ENCODE measurements at regions not wholly inside any gene's neighbourhood (a gene's known extent, or its start where the extent isn't known, plus 50 kb on each side); places are given as distances from the start of the nearest gene placed in this dataset.

GRCh38 chr10:78768876-78769275 lies 299.9 kb upstream of the ZMIZ1 start:
- DNase-seq: no peak

DNA sequence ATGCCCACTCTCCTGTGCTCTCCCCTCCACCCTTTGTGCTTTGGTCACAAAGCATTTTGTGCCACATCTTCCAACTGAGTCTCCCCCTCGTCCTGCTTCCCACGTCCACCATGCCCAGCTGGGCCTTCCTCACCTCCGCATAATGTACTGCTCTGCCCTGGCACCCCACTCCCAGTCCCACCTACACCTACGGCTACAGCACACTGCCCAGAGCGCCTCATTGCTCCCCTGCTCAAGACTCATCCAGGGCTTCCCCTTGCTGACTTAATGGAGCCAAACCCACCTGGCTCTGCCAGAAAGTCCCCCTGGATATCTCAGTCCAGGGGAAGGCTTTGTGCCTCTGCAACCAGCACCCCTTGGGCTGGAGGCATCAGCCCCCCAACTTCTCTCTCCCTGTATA lies 299.2 kb upstream of the ZMIZ1 start:
- no peak for DNase-seq

- no peak for DNase-seq
These were observed 298.3 kb upstream of the ZMIZ1 start for GRCh38 chr10:78770167-78771090.

DNA sequence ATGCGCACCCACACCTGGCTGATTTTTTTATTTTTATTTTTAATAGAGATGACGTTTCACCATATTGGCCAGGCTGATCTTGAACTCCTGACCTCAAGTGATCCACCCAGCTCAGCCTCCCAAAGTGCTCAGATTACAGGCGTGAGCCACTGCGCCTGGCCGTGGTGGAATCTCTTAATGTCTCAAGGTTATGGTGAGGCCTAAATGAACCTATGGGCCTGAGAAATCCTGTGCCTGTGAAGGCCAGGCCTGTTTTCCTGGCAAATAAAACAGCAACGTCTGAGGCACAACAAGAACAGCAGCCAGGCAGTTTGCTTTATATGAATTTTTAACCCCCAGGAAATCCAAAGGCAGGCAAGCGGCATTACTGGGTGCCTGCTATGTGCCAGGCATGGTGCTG lies 297.5 kb upstream of the ZMIZ1 start:
- no peak for DNase-seq

DNA sequence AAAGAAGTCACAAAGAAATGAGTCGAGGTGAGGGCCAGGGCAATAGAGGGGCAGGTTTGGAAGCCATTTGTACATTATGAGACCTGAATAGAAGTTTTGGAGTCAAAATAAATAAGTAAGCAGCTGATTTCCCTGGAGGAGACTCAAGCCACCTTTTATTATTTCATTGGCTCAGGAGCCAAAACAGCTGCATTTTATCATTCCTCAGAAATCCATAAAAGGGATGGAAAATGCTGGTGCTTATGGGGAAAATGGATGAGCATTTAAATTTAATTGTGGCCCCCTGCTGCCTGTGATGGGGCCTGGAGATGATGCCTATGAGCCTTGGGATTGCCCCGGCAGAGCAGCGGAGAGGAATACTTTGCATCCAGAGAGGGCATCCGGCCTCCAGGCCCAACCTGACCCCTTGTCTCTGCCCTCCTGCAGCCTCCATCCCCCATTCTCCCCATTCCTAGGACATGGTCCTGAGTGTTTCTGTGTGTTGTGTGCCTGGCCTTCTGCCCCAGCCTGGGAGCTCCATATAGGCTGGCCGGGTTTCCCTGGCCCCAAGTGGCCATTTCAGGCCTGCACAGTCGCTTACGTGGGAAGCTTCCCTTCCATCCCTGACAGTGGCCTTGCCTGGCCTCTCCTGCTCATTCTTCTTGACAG lies 296.8 kb upstream of the ZMIZ1 start:
- no peak for DNase-seq

- DNase-seq: no peak
These were observed 296.3 kb upstream of the ZMIZ1 start for GRCh38 chr10:78772486-78772885.

DNA sequence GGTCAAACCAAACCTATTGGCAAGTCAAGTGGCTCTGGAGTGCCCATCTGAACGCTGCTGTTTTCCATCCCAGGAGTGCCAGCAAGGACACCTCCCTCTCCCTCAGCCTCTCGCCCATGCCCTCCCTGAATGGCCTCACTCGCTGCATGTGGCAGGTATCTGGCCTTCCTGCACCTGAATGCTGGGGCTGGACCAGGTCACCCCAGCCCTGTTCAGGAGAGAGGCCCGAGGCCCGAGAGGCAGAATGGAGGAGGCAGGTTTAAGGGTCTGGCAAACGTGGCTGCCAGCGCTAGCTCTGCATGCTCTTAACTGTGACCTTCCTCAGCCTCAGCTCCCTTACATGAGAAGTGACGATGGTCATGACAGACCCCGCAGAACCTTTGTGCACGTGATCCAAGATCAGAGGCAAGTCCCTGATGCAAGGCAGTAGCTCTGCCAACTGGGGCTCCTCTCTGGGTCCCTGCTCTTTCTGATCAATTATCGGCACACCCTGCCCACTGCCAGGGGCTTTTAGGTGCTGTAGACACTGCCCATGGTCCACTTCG lies 295.7 kb upstream of the ZMIZ1 start:
- no peak for DNase-seq

GRCh38 chr10:78774614-78774998 lies 294.2 kb upstream of the ZMIZ1 start:
- DNase-seq: no peak

DNA sequence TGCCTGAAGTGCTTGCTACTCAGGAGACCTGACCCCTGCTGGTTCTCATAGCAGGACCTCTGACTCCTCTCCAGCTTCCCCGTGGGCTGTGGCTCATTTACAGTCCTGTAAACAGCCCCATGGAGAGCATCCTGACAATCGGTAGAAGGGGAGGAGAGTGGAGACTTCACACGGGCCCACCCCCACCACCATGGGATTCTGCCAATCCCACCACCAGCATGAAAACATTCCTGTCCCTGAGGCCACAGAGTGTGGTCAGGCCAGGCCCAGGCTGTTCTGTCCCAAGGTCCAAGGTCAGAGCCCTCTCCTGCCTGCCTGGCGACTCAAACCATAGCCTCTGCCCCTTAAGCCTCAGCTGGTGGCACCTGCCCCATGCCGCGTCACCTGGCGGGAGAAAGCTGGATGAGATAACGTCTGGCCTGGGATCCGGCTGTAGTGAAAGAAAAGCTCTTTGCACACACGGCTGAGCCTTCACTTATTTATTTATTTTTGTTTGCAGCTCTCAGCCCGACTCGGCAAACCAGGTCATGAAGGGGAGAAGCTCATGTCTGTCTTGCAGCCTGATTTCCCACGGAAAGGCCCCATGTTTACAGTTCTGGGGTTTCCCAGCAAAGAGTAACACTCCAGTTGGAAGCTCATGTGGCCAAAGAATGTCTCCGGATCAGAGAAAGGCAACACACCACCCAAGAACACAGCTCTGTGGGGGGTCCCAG lies 293.6 kb upstream of the ZMIZ1 start:
- no peak for DNase-seq

GRCh38 chr10:78775891-78776290 lies 292.9 kb upstream of the ZMIZ1 start:
- no peak for DNase-seq

DNA sequence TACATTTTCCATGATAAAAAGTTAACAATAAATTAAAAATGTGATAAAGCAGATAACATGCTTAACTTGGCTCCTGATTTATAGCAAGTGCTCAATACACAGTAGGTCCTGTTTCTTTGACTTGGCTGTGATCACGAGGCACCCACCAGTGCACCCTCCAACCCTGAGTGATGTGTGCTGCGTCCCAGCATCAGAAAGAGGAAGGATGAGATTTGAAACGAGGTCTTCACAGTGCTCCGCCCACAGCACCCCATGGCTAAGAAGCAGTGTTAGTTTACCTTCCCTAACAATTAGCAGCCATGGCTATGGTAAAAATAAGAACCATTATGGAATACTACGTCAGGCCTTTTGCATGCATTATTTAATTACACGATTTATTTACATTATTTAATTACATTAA lies 292.0 kb upstream of the ZMIZ1 start:
- DNase-seq: no peak

GRCh38 chr10:78777466-78777865 lies 291.3 kb upstream of the ZMIZ1 start:
- no peak for DNase-seq

- no peak for DNase-seq
These were observed 290.9 kb upstream of the ZMIZ1 start for GRCh38 chr10:78777867-78778266.

- DNase-seq: no peak
These were observed 290.1 kb upstream of the ZMIZ1 start for GRCh38 chr10:78778444-78779338.

DNA sequence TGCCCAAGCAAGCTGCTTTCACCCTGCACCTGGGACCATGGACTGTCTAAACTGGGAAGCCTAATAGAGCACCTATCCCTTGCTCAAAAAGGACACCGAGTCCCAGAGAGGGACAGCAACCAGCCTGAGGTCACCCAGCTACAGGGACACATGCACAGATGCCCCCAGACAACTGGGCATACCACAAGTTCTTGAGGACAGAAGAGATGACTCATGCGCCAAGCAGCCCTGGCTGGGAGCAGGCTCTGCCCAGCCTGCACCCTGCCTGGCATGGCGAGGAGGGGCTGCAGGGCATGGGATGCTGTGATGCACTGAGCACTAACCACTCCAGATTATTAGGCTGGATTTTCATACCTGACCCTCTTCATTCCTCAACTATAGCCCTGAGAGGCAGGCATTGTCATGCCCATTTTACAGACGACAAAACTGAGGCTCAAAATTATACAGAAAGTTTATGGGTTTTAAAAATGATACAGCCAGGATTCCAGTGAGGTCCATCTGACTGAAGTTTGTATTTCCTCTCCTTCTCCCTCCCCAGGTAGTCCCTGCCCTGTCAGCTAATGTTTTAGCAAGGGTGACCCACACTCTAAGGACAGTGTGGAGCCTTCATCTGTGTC lies 289.3 kb upstream of the ZMIZ1 start:
- no peak for DNase-seq

DNA sequence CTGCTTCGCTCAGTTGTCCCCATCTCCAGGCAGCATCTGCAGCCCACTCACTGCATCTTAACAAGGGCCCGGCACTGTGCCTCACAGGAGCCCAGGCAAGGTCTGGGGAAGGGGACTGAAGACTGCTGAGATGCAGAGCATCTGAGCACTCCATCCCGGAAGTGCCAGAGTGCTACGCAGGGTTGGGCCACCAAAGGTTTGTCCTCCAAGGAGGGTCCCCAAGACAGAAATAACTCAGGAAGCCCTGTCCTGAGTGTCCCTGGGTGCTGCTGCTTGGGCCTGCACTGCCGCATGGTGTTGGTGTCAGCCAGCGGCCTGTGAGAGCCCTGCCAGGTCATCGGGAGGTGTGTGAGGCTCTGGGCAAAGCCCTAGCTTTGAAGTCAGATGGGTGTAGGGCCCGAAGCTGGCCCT lies 288.2 kb upstream of the ZMIZ1 start:
- no peak for DNase-seq

GRCh38 chr10:78781251-78781913 lies 287.4 kb upstream of the ZMIZ1 start:
- DNase-seq: no peak

DNA sequence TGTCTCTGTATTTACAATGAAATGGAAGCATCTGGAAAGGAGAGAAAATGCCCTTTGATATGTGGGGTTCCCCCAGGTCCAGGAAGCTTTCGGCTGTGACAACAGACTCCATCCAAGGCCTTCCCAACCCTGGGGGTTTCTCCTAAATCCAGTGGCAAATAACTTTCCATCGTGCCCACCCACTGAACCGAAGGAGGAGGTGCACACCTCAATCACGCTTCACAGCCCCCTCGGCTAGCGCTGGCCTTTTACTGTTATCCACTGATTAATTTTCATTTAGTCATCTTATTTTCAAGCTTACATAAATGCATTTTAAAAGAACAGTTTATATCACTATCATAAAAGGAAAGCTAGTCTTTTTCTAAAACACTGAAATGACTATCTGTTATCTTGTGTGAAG lies 286.8 kb upstream of the ZMIZ1 start:
- DNase-seq: no peak

DNA sequence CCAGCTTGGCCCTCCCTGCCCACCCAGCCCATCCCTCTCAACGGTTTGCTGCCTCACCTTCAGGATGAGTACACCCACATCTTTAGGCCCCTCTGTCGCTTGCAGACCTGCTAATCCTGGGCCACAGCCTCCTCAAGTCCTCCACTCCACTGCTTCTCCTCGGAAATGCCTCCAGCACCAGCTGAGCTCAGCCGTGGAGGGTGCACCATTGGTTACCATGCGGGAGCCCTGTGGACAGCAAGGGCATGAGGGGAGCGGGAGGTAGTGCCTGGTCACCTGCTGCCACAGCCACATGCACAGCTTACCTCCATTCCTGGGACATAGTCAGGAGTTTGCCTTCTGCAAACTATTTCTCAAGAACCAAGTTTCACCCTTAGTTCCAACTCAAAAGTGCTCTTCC lies 286.3 kb upstream of the ZMIZ1 start:
- DNase-seq: no peak

GRCh38 chr10:78783753-78784152 lies 285.0 kb upstream of the ZMIZ1 start:
- no peak for DNase-seq

GRCh38 chr10:78784546-78784945 lies 284.2 kb upstream of the ZMIZ1 start:
- DNase-seq: no peak

Data from eye (tissue), 1 donor.